HCT116 (cell line): ENCODE measurements at regions not wholly inside any gene's neighbourhood (a gene's known extent, or its start where the extent isn't known, plus 50 kb on each side); places are given as distances from the start of the nearest gene placed in this dataset.

Source experiments
- ATAC-seq: fragments of 200-7000 bp; cut with Tn5 transposase; 2 replicates; pipeline ENCODE4 v1.9.1; 2020; ENCODE audit warnings: mild to moderate bottlenecking, moderate library complexity
- BruUV-seq: library from RNA; stranded (reverse); fragments of 400-500 nt; replicated peaks from 2 replicates; lab custom pipeline; 2021; lab: Mats Ljungman, UMichigan
- CTCF ChIA-PET: fragments of 300-600 bp; sonication (Branson Sonifier 250); formaldehyde crosslinking; loops from one replicate; lab custom pipeline; 2021; ENCODE audit warnings: antibody characterized with exemption; lab: Charles Lee
- POLR2A ChIA-PET: fragments of 300-600, 350-600 bp; sonication (Branson Sonifier 250); formaldehyde crosslinking; loops from one replicate; lab custom pipeline; 2021; ENCODE audit warnings: antibody characterized with exemption; lab: Charles Lee
- RAD21 ChIA-PET, 2 experiments: fragments of 300-600 bp; sonication (Branson Sonifier 250); formaldehyde crosslinking; loops; one replicate each; lab custom pipeline; 2023; ENCODE audit warnings: low total read pairs in 2 of 2; ENCODE audit not compliant: uncharacterized antibody in 2 of 2, unreplicated experiment in 2 of 2, low non-redundant PET in 1 of 2; lab: Charles Lee
- DNase-seq: peaks from one replicate; pipeline ENCODE4 v3.0.0-alpha.2; 2010; ENCODE audit warnings: low read depth, low spot score
- H2AFZ ChIP-seq: fragments of 200-600 bp; shearing (Covaris generic), sonication (generic); 2 replicates; pipeline ENCODE4 v1.6.1; 2017; ENCODE audit warnings: low read depth, mixed run types, mixed read lengths, antibody characterized with exemption, low read length; ENCODE audit not compliant: poor library complexity, severe bottlenecking
- H3K27ac ChIP-seq: 2 replicates; pipeline ENCODE4 v1.5.1; 2012; ENCODE audit warnings: low read depth, low read length
- H3K27me3 ChIP-seq: fragments of 200-600 bp; sonication (generic); 2 replicates; pipeline ENCODE4 v1.6.1; 2016; ENCODE audit warnings: mixed run types, low read length, mixed read lengths; ENCODE audit not compliant: insufficient read depth
- H3K36me3 ChIP-seq, 2 experiments: fragments of 200-500 bp in 1 of 2; fragments of 200-600 bp in 1 of 2; sonication (Bioruptor generic) in 1 of 2; sonication (generic) in 1 of 2; 2 replicates each; pipeline versions ENCODE4 v1.5.1 to v1.6.1; 2014 to 2016; ENCODE audit warnings: low read length in 2 of 2, inconsistent platforms in 1 of 2, mixed read lengths in 1 of 2, mixed run types in 1 of 2; ENCODE audit not compliant: insufficient read depth in 2 of 2, control insufficient read depth in 1 of 2
- H3K4me1 ChIP-seq, 2 experiments: fragments of 200-600 bp in 1 of 2; sonication (generic) in 1 of 2; 2 replicates each; pipeline versions ENCODE4 v1.5.1 to v1.6.1; 2012 to 2017; ENCODE audit warnings: low read length in 2 of 2, inconsistent platforms in 1 of 2, mild to moderate bottlenecking in 1 of 2, mixed read lengths in 1 of 2, mixed run types in 1 of 2, moderate library complexity in 1 of 2; ENCODE audit not compliant: insufficient read depth in 2 of 2, control insufficient read depth in 1 of 2
- H3K4me2 ChIP-seq: fragments of 200-600 bp; sonication (generic); 2 replicates; pipeline ENCODE4 v1.6.1; 2017; ENCODE audit warnings: mixed run types, low read length, mixed read lengths
- H3K4me3 ChIP-seq, 2 experiments: fragments of 200-600 bp in 1 of 2; sonication (generic) in 1 of 2; replicated peaks in 1 of 2; 2 replicates each; pipeline ENCODE4 v1.5.1; 2011 to 2016; ENCODE audit warnings: low read length in 2 of 2, control low read depth in 1 of 2, low read depth in 1 of 2, mild to moderate bottlenecking in 1 of 2, mixed read lengths in 1 of 2, mixed run types in 1 of 2
- H3K79me2 ChIP-seq: fragments of 200-600 bp; sonication (generic); 2 replicates; pipeline ENCODE4 v1.6.1; 2017; ENCODE audit warnings: mild to moderate bottlenecking, mixed run types, low read length, moderate library complexity, mixed read lengths; ENCODE audit not compliant: insufficient read depth
- H3K9ac ChIP-seq: fragments of 200-600 bp; sonication (generic); 2 replicates; pipeline ENCODE4 v1.6.1; 2016; ENCODE audit warnings: low read length, mixed read lengths
- H3K9me2 ChIP-seq: fragments of 200-600 bp; sonication (generic), shearing (Covaris generic); 2 replicates; pipeline ENCODE4 v1.6.1; 2017; ENCODE audit warnings: mixed run types, mild to moderate bottlenecking, moderate library complexity; ENCODE audit not compliant: insufficient read depth
- H3K9me3 ChIP-seq, 2 experiments: fragments of 200-500 bp in 1 of 2; fragments of 200-600 bp in 1 of 2; sonication (Bioruptor generic) in 1 of 2; sonication (generic) in 1 of 2; 2 replicates each; pipeline ENCODE4 v1.6.1; 2014 to 2017; ENCODE audit warnings: low read length in 2 of 2, mixed read lengths in 2 of 2, inconsistent platforms in 1 of 2, low read depth in 1 of 2, mild to moderate bottlenecking in 1 of 2, mixed run types in 1 of 2, moderate library complexity in 1 of 2; ENCODE audit not compliant: control insufficient read depth in 1 of 2, insufficient read depth in 1 of 2
- H4K20me1 ChIP-seq: fragments of 200-600 bp; sonication (generic), shearing (Covaris generic); 2 replicates; pipeline ENCODE4 v1.6.1; 2017; ENCODE audit warnings: mixed run types, mild to moderate bottlenecking, moderate library complexity; ENCODE audit not compliant: insufficient read depth
- CBX3 ChIP-seq: IDR thresholded peaks from 2 replicates; pipeline ENCODE4 v1.6.1; 2012; ENCODE audit warnings: low read depth
- EZH2 ChIP-seq: fragments of 200-600 bp; sonication (generic); IDR thresholded peaks from 2 replicates; pipeline ENCODE4 v1.6.1; 2017; ENCODE audit warnings: antibody characterized with exemption, mixed run types
- POLR2A ChIP-seq: IDR thresholded peaks from 2 replicates; pipeline ENCODE4 v1.7.0; 2011; ENCODE audit warnings: borderline replicate concordance; ENCODE audit not compliant: insufficient read depth, insufficient read length; ENCODE audit errors: extremely low read depth
- POLR2AphosphoS5 ChIP-seq: IDR thresholded peaks from 2 replicates; pipeline ENCODE4 v1.6.1; 2011; ENCODE audit warnings: mild to moderate bottlenecking, low read depth, low read length, moderate library complexity
- RAD21 ChIP-seq: IDR thresholded peaks from 2 replicates; pipeline ENCODE4 v1.6.1; 2012; ENCODE audit warnings: low read depth, mild to moderate bottlenecking
- SIN3A ChIP-seq: IDR thresholded peaks from 2 replicates; pipeline ENCODE4 v1.6.1; 2012; ENCODE audit warnings: low read depth
- SP1 ChIP-seq: IDR thresholded peaks from 2 replicates; pipeline ENCODE4 v1.6.1; 2012; ENCODE audit warnings: low read depth
- SRF ChIP-seq: IDR thresholded peaks from 2 replicates; pipeline ENCODE4 v1.6.1; 2012; ENCODE audit warnings: low read depth
- YY1 ChIP-seq: IDR thresholded peaks from 2 replicates; pipeline ENCODE4 v1.6.1; 2011; ENCODE audit warnings: low read length, low read depth, moderate library complexity, mild to moderate bottlenecking; ENCODE audit not compliant: insufficient replicate concordance; ENCODE audit errors: extremely low read depth
- ZFX ChIP-seq: fragments of 450-650 bp; IDR thresholded peaks from 2 replicates; pipeline ENCODE4 v1.6.1; 2017
- ZNF274 ChIP-seq: fragments of 200-500 bp; sonication (Bioruptor generic); IDR thresholded peaks from 2 replicates; pipeline ENCODE4 v1.6.1; 2014; ENCODE audit warnings: mild to moderate bottlenecking, low read depth, low read length, inconsistent platforms
- intact Hi-C: fragments of 100-400 bp; cut with micrococcal nuclease; formaldehyde crosslinking; loops from 2 replicates; pipeline ENCODE4 v1.10.0; 2022
- TF ChIP-seq, protein P1 (sequence below): IDR thresholded peaks from 2 replicates; pipeline ENCODE4 v1.6.1; 2012
- TF ChIP-seq, protein P2 (sequence below): IDR thresholded peaks from 2 replicates; pipeline ENCODE4 v1.6.1; 2011; ENCODE audit warnings: mild to moderate bottlenecking, low read length, moderate library complexity; ENCODE audit not compliant: insufficient replicate concordance; ENCODE audit errors: extremely low read depth
- TF ChIP-seq, protein P3 (sequence below), 3 experiments: fragments of 200-600 bp in 1 of 3; sonication (generic) in 1 of 3; IDR thresholded peaks in 2 of 3; conservative IDR thresholded peaks in 1 of 3; 2 replicates each; pipeline ENCODE4 v1.5.1; 2012 to 2017; ENCODE audit warnings: low read depth in 2 of 3, low read length in 2 of 3, antibody characterized with exemption in 1 of 3, borderline replicate concordance in 1 of 3, control low read depth in 1 of 3, mild to moderate bottlenecking in 1 of 3, mixed read lengths in 1 of 3, mixed run types in 1 of 3, moderate library complexity in 1 of 3; ENCODE audit not compliant: insufficient read depth in 1 of 3
- TF ChIP-seq, protein P4 (sequence below): IDR thresholded peaks from 2 replicates; pipeline ENCODE4 v1.6.1; 2012

DNA sequence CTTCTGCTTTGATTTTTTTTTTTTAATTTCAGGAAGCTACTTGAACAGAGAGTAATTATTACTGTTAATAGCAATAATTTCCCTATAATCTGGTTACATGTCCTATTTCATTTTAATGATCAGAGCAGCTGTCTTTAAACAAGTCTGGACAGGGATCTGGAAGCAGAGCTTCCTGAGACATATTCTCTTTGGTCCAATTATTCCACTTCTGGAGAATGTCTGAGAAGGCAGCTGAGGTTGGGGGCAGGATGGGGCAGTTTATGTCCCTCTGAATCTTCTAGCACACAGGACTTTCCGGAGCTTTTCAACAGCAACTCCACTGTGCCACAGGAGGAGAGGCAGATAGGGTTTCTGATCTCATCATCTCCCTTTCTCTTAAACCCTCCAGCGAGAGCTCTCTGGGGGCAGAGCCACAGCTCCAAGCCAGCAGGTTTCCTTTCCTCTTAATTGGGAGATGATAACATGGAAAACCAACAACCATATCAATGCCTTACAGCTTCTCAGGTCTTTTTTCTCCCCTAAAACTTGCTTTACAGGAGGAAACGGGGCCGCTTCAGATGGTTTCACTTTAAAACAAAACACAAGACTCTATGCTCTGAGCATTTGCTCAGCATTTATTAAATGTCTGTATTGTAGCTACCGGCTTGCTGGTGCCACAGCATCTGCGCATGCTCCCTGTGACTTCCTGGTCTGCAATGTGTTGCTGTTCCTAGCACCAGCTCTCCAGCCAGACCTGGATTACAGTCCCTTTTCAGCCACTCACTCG is 425.7 kb upstream of the USP24 start:
- intact Hi-C loops, result no loop called here
- H3K9me3 ChIP-seq, result no peaks in the 10 kb centered on the region
- no peak overlapping the region for H3K4me2 ChIP-seq
- no peaks in the 10 kb centered on the region for H3K79me2 ChIP-seq
- ATAC-seq (no peak), DNase-seq (no peak)
- no peak overlapping the region for H3K9ac ChIP-seq
- no peaks in the 10 kb centered on the region for H3K27me3 ChIP-seq
- no peak overlapping the region for H3K27ac ChIP-seq
- no peaks in the 10 kb centered on the region for H3K36me3 ChIP-seq
- ChIA-PET CTCF (no interaction called here), POLR2A (no interaction called here), RAD21 (interaction anchor here in 1 of 2 experiments (0.6 kb wide), 1 partner anchor 954 kb away, joined by 6 read pairs; no protein-coding TSS in a partner anchor)
- no peak overlapping the region for H3K4me3 ChIP-seq
- no peak overlapping the region for H2AFZ ChIP-seq
- no peaks in the 10 kb centered on the region for H4K20me1 ChIP-seq
- no peak for TF ChIP-seq RAD21
- TF ChIP-seq, protein P1, sequence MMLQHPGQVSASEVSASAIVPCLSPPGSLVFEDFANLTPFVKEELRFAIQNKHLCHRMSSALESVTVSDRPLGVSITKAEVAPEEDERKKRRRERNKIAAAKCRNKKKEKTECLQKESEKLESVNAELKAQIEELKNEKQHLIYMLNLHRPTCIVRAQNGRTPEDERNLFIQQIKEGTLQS, result no peak
- TF ChIP-seq, protein P2, sequence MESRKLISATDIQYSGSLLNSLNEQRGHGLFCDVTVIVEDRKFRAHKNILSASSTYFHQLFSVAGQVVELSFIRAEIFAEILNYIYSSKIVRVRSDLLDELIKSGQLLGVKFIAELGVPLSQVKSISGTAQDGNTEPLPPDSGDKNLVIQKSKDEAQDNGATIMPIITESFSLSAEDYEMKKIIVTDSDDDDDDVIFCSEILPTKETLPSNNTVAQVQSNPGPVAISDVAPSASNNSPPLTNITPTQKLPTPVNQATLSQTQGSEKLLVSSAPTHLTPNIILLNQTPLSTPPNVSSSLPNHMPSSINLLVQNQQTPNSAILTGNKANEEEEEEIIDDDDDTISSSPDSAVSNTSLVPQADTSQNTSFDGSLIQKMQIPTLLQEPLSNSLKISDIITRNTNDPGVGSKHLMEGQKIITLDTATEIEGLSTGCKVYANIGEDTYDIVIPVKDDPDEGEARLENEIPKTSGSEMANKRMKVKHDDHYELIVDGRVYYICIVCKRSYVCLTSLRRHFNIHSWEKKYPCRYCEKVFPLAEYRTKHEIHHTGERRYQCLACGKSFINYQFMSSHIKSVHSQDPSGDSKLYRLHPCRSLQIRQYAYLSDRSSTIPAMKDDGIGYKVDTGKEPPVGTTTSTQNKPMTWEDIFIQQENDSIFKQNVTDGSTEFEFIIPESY, result no peak
- TF ChIP-seq CBX3, result no peak
- TF ChIP-seq, protein P3, sequence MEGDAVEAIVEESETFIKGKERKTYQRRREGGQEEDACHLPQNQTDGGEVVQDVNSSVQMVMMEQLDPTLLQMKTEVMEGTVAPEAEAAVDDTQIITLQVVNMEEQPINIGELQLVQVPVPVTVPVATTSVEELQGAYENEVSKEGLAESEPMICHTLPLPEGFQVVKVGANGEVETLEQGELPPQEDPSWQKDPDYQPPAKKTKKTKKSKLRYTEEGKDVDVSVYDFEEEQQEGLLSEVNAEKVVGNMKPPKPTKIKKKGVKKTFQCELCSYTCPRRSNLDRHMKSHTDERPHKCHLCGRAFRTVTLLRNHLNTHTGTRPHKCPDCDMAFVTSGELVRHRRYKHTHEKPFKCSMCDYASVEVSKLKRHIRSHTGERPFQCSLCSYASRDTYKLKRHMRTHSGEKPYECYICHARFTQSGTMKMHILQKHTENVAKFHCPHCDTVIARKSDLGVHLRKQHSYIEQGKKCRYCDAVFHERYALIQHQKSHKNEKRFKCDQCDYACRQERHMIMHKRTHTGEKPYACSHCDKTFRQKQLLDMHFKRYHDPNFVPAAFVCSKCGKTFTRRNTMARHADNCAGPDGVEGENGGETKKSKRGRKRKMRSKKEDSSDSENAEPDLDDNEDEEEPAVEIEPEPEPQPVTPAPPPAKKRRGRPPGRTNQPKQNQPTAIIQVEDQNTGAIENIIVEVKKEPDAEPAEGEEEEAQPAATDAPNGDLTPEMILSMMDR (IDR thresholded peaks at IDR 0.05 in 2 of 3, conservative IDR thresholded peaks at IDR 0.05 in 1 of 3; ENCODE audit: borderline replicate concordance in 1 of 3, insufficient read depth in 1 of 3, low read depth in 2 of 3, low read length in 2 of 3), result no peak
- TF ChIP-seq ZNF274, result no peak
- no peak for TF ChIP-seq SP1
- no peak for TF ChIP-seq SRF
- no peak for TF ChIP-seq SIN3A
- no peak for TF ChIP-seq EZH2
- TF ChIP-seq POLR2A, result no peak
- no peak for TF ChIP-seq YY1
- no peak for TF ChIP-seq ZFX
- TF ChIP-seq POLR2AphosphoS5, result no peak
- TF ChIP-seq, protein P4, sequence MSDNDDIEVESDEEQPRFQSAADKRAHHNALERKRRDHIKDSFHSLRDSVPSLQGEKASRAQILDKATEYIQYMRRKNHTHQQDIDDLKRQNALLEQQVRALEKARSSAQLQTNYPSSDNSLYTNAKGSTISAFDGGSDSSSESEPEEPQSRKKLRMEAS, result no peak
- H3K9me2 ChIP-seq, result no peaks in the 10 kb centered on the region
- no peaks in the 10 kb centered on the region for H3K4me1 ChIP-seq
- no TSS peak for BruUV-seq
